K562 (cell line): ENCODE measurements at regions not wholly inside any gene's neighbourhood (a gene's known extent, or its start where the extent isn't known, plus 50 kb on each side); places are given as distances from the start of the nearest gene placed in this dataset.
A peak's percentile ranks its signal among the peaks of the same experiment; 100 is the strongest.

ENCODE experiments used
- ATAC-seq: fragments of 200-7000 bp; cut with Tn5 transposase; 3 replicates; pipeline ENCODE4 v1.9.1; 2020; ENCODE audit warnings: moderate library complexity
- BruUV-seq: library from RNA; stranded (reverse); fragments of 400-500 nt; replicated peaks from 2 replicates; lab custom pipeline; 2021; lab: Mats Ljungman, UMichigan
- CTCF ChIA-PET: fragments of 300-600 bp; formaldehyde crosslinking; extraction: SDS; loops from one replicate; lab custom pipeline; 2021; ENCODE audit warnings: low intra/inter-chr PET ratio; lab: Yijun Ruan, JAX
- POLR2A ChIA-PET: fragments of 300-600, 350-650 bp; sonication (Branson Sonifier 250); formaldehyde crosslinking; extraction: SDS; loops from one replicate; lab custom pipeline; 2021; ENCODE audit warnings: antibody characterized with exemption, inconsistent platforms; lab: Yijun Ruan, JAX
- DNase-seq, 4 experiments: peaks; one replicate each; pipeline versions ENCODE4 v3.0.0 to v3.0.0-alpha.2; 2011 to 2018; ENCODE audit warnings: low spot score in 3 of 4, mixed read lengths in 3 of 4; ENCODE audit errors: extremely low read depth in 1 of 4
- FAIRE-seq: peaks from 2 replicates; lab custom pipeline; 2011; peaks lifted over from hg19 to GRCh38; lab: Jason Lieb, UNC
- H2AFZ ChIP-seq: 2 replicates; pipeline ENCODE4 v1.6.0; 2011; ENCODE audit warnings: low read depth, low read length, control low read depth, inconsistent platforms
- H3K27ac ChIP-seq: fragments of 200-600 bp; 3 replicates; pipeline ENCODE4 v1.8.0; 2011; ENCODE audit warnings: low read depth, mild to moderate bottlenecking, control low read depth, inconsistent platforms, low read length, moderate library complexity, mixed read lengths; ENCODE audit errors: extremely low read depth
- H3K27me3 ChIP-seq, 2 experiments: fragments of 300-600 bp in 1 of 2; 2 replicates in 1 of 2; 3 replicates in 1 of 2; pipeline versions ENCODE4 v1.6.0 to v1.8.0; 2011; ENCODE audit warnings: inconsistent platforms in 2 of 2, low read length in 2 of 2, mild to moderate bottlenecking in 1 of 2, mixed read lengths in 1 of 2, moderate library complexity in 1 of 2; ENCODE audit not compliant: control insufficient read depth in 2 of 2, insufficient read depth in 2 of 2
- H3K36me3 ChIP-seq: fragments of 300-600 bp; 3 replicates; pipeline ENCODE4 v1.8.0; 2011; ENCODE audit warnings: mild to moderate bottlenecking, low read length, inconsistent platforms; ENCODE audit not compliant: control insufficient read depth, insufficient read depth
- H3K4me1 ChIP-seq, 2 experiments: fragments of 200-600 bp in 1 of 2; replicated peaks in 1 of 2; 2 replicates in 1 of 2; 3 replicates in 1 of 2; pipeline versions ENCODE4 v1.5.1 to v1.8.0; 2011; ENCODE audit warnings: inconsistent platforms in 2 of 2, low read length in 2 of 2, mild to moderate bottlenecking in 1 of 2, mixed read lengths in 1 of 2, moderate library complexity in 1 of 2; ENCODE audit not compliant: control insufficient read depth in 2 of 2, insufficient read depth in 2 of 2
- H3K4me2 ChIP-seq: 2 replicates; pipeline ENCODE4 v1.6.1; 2011; ENCODE audit warnings: low read length, control low read depth, inconsistent platforms, mixed read lengths; ENCODE audit not compliant: insufficient read depth
- H3K4me3 ChIP-seq: fragments of 200-600 bp; sonication (generic), shearing (Covaris generic); 2 replicates; pipeline ENCODE4 v1.5.1; 2016; ENCODE audit warnings: control low read depth, inconsistent platforms
- H3K79me2 ChIP-seq: fragments of 200-600 bp; 3 replicates; pipeline ENCODE4 v1.8.0; 2011; ENCODE audit warnings: low read length, inconsistent platforms; ENCODE audit not compliant: control insufficient read depth, insufficient read depth
- H3K9ac ChIP-seq, 2 experiments: 2 replicates each; pipeline versions ENCODE4 v1.6.0 to v1.6.1; 2011; ENCODE audit warnings: low read depth in 2 of 2, low read length in 2 of 2, control low read depth in 1 of 2, inconsistent platforms in 1 of 2, mild to moderate bottlenecking in 1 of 2, mixed read lengths in 1 of 2; ENCODE audit not compliant: insufficient read depth in 1 of 2
- H3K9me1 ChIP-seq: one replicate; pipeline ENCODE4 v1.6.0; 2011; ENCODE audit warnings: inconsistent platforms, mild to moderate bottlenecking, low read length, moderate library complexity; ENCODE audit not compliant: control insufficient read depth, insufficient read depth
- H3K9me3 ChIP-seq: replicated peaks from 2 replicates; pipeline ENCODE4 v1.5.1; 2011; ENCODE audit warnings: low read depth, low read length, inconsistent platforms; ENCODE audit not compliant: control insufficient read depth, insufficient read depth
- H4K20me1 ChIP-seq: replicated peaks from 2 replicates; pipeline ENCODE4 v1.6.1; 2011; ENCODE audit warnings: low read length, inconsistent platforms, mixed read lengths; ENCODE audit not compliant: control insufficient read depth, insufficient read depth
- E4F1 ChIP-seq: fragments of 250-450 bp; sonication (Bioruptor Pico); IDR thresholded peaks from 2 replicates; pipeline ENCODE4 v1.5.0; 2021; ENCODE audit warnings: mild to moderate bottlenecking, borderline replicate concordance
- PREB ChIP-seq: sonication (generic); formaldehyde crosslinking; IDR thresholded peaks from 2 replicates; pipeline ENCODE4 v1.8.1; 2023; ENCODE audit warnings: mild to moderate bottlenecking, missing genetic modification reagents
- RAD21 ChIP-seq, 2 experiments: fragments of 250-450 bp in 1 of 2; fragments of 450-650 bp in 1 of 2; sonication (Bioruptor Pico) in 1 of 2; formaldehyde crosslinking in 1 of 2; IDR thresholded peaks in 1 of 2; conservative IDR thresholded peaks in 1 of 2; 2 replicates each; pipeline versions ENCODE4 v1.4.0 to v1.8.0; 2020 to 2022; ENCODE audit warnings: mild to moderate bottlenecking in 2 of 2, moderate library complexity in 1 of 2
- ZNF282 ChIP-seq: sonication (generic); formaldehyde crosslinking; IDR thresholded peaks from 2 replicates; pipeline ENCODE4 v1.8.1; 2023; ENCODE audit warnings: missing genetic modification reagents
- WGBS: fragments of 100-300 bp; shearing (Covaris generic); methylation state at CpG from one replicate; pipeline ENCODE4 v1.1.6; 2016; ENCODE audit warnings: low coverage, mixed read lengths; ENCODE audit not compliant: insufficient coverage; ENCODE audit errors: missing lambda C conversion rate; 5-methylcytosine and 5-hydroxymethylcytosine counted together
- in situ Hi-C: fragments of 300-500 bp; cut with MboI; formaldehyde crosslinking; loops from 4 replicates; pipeline ENCODE4 v1.15.0; 2018; ENCODE audit warnings: inconsistent platforms, mixed read lengths
- intact Hi-C: fragments of 100-400 bp; cut with micrococcal nuclease; formaldehyde crosslinking; loops from 2 replicates; pipeline ENCODE4 v1.14.2; 2022
- TF ChIP-seq, protein P1 (sequence below), 3 experiments: IDR thresholded peaks in 2 of 3; conservative IDR thresholded peaks in 1 of 3; 2 replicates each; pipeline ENCODE4 v1.5.1; 2011 to 2012; ENCODE audit warnings: low read length in 3 of 3, mild to moderate bottlenecking in 3 of 3, control low read depth in 2 of 3, improper control_type of control experiment in 1 of 3, inconsistent platforms in 1 of 3, low read depth in 1 of 3, mixed read lengths in 1 of 3, moderate library complexity in 1 of 3; ENCODE audit not compliant: insufficient read depth in 2 of 3

DNA sequence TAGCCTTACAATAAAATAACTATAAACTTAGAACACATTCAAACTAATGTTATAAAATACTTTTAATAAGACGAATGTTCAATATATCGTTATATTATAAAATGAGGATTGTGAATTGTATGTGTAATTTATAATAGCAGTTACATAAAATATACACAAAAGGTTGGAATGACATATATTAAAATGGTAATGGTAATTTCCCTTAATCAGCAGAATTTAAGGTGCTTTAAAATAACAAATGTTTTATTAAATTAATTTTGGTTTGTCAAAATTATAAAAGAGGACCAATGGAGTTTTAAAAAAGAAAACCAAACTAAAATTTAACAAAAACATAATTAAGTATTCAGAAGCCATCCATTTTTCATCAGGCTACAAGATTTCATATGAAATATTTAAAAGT, 164.3 kb upstream of the PRDM9 start (continued):
- no peak for TF ChIP-seq E4F1 (CRISPR knock-in tag)
- TF ChIP-seq PREB (CRISPR knock-in tag), result no peak

DNA sequence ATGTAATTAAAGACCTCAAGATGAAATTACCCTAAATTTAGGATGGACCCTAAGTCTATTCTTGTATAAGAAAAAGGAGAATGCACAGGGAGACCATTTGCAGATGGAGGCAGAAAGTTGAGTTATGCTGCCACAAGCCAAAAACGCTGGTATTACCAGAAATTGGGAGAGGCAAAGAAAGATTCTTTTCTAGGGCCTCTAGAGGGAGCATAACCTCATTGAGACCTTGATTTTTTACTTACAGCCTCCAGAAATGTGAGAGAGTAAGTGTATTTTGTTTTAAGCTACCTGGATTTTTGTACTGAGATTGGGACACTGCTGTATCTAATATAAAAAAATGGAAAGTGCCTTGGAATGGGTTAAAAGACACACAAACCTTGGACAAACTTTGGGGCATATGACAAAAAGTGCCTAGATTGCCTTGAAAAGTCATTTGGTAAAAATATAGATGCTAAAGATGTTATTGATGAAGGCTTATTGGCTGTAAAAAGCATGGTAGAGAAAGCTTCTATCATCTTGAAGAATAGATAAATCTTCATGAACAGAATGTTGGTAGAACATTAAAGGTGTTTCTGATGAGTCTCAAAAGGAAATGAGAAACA, 174.7 kb upstream of the PRDM9 start:
- peak in 1 of 4 experiments; percentile 5 for DNase-seq
- 0% methylated on average over 1 of the region's 1 CpG for WGBS
- Histone ChIP-seq H3K4me2 (no peak overlapping the region), H3K9ac (no peak overlapping the region), H3K27me3 (no peaks in the 10 kb centered on the region), H3K9me1 (no peaks in the 10 kb centered on the region), H3K36me3 (no peaks in the 10 kb centered on the region), H2AFZ (no peak overlapping the region), H3K9me3 (no peaks in the 10 kb centered on the region), H3K4me1 (no peaks in the 10 kb centered on the region), H3K4me3 (no peak overlapping the region), H3K27ac (no peak overlapping the region), H3K79me2 (no peaks in the 10 kb centered on the region), H4K20me1 (no peaks in the 10 kb centered on the region)
- intact Hi-C loops (no loop called here), in situ Hi-C loops (no loop called here)
- BruUV-seq, result no TSS peak
- ATAC-seq, result no peak
- ChIA-PET POLR2A (no interaction called here), CTCF (no interaction called here)
- no peak for FAIRE-seq
- TF ChIP-seq, protein P1, sequence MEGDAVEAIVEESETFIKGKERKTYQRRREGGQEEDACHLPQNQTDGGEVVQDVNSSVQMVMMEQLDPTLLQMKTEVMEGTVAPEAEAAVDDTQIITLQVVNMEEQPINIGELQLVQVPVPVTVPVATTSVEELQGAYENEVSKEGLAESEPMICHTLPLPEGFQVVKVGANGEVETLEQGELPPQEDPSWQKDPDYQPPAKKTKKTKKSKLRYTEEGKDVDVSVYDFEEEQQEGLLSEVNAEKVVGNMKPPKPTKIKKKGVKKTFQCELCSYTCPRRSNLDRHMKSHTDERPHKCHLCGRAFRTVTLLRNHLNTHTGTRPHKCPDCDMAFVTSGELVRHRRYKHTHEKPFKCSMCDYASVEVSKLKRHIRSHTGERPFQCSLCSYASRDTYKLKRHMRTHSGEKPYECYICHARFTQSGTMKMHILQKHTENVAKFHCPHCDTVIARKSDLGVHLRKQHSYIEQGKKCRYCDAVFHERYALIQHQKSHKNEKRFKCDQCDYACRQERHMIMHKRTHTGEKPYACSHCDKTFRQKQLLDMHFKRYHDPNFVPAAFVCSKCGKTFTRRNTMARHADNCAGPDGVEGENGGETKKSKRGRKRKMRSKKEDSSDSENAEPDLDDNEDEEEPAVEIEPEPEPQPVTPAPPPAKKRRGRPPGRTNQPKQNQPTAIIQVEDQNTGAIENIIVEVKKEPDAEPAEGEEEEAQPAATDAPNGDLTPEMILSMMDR (IDR thresholded peaks at IDR 0.05 in 2 of 3, conservative IDR thresholded peaks at IDR 0.05 in 1 of 3; ENCODE audit: insufficient read depth in 2 of 3, low read depth in 1 of 3, low read length in 3 of 3), result 0 out of 6 replicates have a peak, but pooled peaks of 1 of the 3 experiments have one; percentile 1
- peak in 1 of 2 experiments; percentile 40; a peak in 2 of 4 replicates for TF ChIP-seq RAD21 (CRISPR knock-in tag; conservative IDR thresholded peaks at IDR 0.05 in 1 of 2, IDR thresholded peaks at IDR 0.05 in 1 of 2)
- no peak for TF ChIP-seq ZNF282 (CRISPR knock-in tag)
